Stimulated activated CD4-positive, alpha-beta T cell treated with anti-CD3 and anti-CD28 coated beads, TNF-alpha, amount 100 ng/mL, for 24 hours (primary cell): ENCODE measurements at regions not wholly inside any gene's neighbourhood (a gene's known extent, or its start where the extent isn't known, plus 50 kb on each side); places are given as distances from the start of the nearest gene placed in this dataset.
"Not testable (repeated sequence)": the region's sequence is repeated elsewhere in the genome, so short reads cannot be mapped to it uniquely, and the experiment has no call there.

Experiments used
- DNase-seq, 3 experiments: peaks; one replicate each; pipeline ENCODE4 v3.0.0-alpha.2; 2020; ENCODE audit warnings: low read depth in 3 of 3

- not testable (repeated sequence) for DNase-seq
These were observed 135.6 kb downstream of the TRIM43 start for GRCh38 chr2:95727420-95727819.

DNA sequence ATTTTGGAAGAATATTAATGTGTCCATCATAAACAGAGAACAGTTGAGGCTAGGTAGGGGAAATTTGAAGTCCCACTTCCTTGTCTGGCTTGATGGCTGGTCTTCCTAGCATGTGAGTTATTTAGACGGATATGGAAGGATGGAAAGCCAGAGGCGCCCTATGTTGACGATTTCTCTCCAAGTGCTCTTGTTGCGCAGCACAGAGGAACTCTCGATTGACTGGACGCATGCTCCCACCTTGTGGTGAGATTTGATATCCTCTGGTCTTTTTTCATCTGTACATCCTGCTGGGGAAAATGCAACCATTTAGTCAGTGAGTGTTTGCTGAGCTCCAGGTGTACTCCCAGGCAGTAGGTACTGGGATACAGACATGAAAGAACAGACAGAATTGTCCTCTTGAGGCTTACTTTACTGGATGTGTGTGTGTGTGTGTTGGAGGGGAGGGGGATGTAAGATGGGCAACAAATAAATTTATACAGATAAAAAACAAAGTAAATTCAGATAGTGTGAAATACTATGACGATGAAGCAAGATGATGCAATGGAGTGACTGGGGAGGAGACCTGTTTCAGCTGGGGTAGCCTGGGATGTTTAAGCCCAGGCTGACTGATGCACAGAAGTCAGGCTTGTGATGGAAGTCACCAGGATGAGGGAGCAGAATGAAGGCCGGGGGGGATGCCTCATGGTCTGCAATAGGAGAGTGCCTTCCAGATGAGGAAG is 137.2 kb downstream of the TRIM43 start:
- peak in 1 of 3 experiments; percentile 16 for DNase-seq

- no peak for DNase-seq
These were observed 137.8 kb downstream of the TRIM43 start for GRCh38 chr2:95729597-95729955.

DNA sequence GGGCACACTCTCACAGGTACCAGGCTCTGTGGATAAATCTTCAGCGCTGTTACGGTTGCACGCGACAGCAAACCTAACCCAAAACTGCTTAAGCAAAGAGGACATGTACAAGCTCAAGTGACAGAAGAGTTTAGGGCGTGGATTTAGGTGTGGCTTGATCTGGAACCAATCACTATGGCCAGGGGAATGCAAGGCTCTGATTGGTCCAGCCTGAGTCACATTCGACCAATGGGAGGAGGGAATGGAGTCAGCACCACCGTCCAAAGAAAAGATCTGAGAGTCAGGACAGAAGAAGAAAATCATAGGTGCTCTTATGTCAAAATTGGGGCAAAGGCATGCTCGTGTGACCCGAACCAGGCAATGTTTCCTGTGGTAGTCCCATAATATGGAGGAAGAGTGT is 139.0 kb downstream of the TRIM43 start:
- DNase-seq: no peak

DNA sequence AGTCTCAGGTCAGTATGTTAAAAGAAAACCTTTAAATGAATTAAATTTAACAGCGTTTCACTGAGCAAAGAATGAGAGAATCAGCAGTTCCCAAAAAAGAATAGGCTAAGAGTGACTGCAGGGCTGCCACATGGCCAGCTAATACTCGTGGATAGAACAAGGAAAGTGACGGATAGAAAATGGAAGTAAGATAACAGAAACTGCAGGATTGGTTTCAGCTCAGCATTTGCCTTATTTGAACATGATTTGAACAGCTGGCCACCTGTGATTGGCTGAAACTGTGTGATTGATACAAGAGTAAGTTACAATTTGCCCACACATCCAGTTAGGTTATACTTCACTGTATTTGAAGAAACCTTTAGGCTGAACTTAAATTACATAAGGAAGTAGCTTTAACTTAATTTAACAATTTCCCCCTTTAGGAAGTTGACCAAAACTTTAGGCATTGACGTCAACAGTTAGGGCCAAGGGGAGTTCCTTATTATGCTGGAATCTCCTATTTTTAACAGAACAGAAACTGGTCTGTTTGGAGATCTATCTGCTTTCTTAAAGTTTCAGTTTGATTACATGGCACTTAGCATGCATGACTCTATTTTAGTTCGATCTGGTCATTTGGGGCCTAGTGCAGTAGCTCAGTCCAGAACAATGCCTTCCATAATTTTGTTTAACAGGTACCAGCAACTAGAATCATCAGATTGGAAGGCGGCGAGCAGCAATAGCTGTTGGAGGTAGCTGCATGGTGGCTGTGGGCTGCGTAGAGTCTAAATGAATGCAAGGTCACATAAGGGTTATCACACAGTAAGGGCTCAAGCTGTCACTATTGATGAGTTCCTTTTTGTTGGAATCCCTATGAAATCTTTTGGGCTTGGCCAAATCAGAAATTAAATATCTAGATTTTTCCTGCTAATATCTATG is 143.4 kb downstream of the TRIM43 start:
- no peak for DNase-seq

DNA sequence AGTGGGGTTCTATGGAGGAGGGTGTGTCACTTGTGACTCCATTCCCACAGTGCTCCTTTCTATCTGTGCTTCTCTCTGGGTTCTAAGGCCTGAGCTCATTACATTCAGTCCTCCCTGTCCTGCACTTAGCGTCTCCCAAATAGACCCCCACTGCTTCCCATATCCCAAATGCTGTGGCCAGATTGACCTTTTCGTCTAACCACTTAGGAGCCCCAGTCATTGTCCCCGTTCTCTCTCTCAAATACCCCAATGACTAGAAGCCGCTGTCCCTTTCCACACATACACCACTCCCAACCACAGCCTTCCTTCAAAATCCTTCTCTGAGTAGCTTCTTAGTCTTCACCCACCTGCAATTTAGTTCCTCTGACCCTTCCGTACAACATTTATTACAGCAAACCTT is 146.5 kb downstream of the TRIM43 start:
- no peak for DNase-seq

DNA sequence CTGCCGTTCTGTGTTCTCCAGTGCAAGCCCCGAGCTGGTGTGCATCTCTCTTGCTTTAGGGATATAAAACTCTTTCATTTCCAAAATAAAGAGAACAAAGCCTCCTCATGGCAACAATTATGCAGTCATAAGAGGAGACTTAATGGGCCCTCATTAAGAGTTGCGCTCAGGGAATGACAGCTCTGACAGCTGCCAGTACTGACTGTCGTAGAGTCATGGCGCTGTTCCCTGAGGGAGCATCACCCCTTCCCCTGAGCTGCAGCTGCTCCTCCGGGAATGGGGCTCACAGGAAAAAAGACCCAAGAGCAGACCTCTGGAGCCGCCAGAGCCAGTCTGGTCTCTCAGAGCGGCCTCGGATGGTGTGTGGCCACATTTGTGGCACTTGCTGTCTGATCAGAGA is 160.3 kb downstream of the TRIM43 start:
- DNase-seq: not testable (repeated sequence)

DNA sequence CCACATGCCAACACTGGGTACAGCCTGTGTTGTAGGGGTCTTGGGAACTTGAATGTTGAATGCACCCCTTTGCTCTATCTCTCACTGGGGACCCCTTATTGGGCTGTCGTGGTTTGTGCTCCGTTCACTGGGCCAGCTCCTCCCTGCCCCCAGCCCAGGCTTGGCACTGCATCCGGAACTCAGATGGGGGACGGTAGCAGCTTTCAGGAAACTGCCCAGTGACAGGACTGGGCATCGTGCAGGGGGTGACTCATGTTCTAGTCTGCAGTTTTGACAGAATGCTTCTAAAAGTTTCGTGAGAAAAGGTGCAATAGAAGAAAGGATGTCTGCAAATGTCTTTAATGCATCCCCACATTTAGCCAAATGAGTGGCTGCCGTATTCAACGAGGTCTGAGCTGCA is 162.0 kb downstream of the TRIM43 start:
- DNase-seq: not testable (repeated sequence)

- DNase-seq: not testable (repeated sequence)
These were observed 162.4 kb downstream of the TRIM43 start for GRCh38 chr2:95754213-95754612.

DNA sequence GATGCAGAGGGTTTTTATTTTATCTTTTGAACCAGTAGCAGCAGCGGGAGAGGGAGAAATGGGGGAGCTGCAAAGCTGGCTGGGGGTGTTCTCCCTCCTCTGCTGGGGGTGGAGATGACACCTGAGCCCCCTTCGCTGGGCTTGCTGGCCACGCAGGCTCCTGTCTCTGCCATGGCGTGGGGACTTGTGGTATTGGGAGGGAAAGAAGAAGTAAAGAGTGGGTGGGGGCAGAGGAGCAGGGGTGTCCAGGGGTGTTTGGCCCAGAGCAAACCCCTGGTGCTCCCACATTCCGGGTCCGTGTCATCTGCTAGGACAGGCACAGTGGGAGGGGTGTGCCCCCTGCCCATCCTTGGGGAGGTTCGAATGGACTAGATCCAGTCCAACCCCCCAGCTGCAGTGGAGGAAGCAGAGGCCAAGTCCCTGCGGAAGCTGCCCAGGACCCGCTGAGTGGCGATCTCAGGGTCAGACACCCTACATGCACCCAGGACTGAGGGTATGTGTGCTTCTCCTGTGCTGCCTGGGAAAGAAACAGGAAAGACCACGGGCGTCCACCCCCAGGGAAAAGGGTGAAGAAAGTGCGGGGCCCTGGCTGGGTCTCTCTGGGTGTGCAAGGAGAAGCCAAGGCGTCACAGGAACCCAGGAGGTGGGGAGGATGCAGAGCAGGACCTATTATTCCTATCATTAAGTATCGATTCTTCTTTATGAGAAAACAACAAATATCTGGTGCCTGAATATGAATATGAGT is 163.2 kb downstream of the TRIM43 start:
- not testable (repeated sequence) for DNase-seq

GRCh38 chr2:95755956-95756669 is 164.3 kb downstream of the TRIM43 start:
- not testable (repeated sequence) for DNase-seq

DNA sequence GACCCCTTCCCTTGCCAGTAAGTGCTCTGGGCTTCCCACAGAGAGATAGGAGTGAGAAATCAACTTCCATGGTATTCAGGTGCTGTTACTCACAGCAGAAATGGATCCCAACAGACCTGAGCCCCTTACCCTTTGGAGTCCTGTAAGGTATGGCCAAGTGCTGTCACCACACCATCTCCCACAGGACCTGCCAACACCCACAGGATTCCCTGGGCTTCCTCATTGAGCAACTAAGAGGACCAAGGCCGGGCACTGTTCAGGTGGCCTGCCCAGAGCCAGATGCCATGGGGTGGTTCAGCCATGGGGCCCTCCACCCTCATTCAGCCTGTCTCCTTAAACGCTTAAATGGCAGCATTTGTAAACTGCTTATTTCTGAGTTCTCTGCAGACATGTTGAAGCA is 166.2 kb downstream of the TRIM43 start:
- no peak for DNase-seq

DNA sequence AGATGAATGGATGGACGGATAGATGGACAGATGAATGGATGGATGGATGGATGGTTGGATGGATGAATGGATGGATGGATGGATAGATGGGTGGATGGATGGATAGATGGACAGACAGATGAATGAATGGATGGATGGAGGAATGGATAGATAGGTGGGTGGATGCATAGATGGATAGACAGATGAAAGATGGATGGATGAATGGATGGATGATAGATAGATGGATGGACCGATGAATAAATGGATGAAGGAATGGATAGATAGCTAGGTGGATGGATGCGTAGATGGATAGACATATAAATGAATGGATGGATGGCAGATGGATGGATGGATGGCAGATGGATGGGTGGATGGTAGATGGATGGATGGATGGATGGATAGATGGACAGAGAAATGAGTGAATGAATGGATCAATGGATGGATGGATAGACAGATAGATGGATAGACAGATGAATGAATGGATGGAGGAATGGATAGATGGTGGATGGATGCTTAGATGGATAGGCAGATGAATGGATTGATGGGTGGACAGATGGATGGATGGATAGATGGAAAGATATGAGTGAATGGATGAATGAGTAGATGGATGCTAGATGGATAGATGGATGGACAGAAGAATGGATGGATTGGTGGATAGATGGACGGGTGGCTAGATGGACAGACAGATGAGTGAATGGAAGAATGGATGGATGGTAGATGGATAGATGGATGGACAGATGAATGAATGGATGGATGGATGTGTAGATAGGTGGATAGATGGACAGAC is 167.9 kb downstream of the TRIM43 start:
- no peak for DNase-seq

GRCh38 chr2:95760806-95761525 is 169.2 kb downstream of the TRIM43 start:
- no peak for DNase-seq

GRCh38 chr2:95761556-95761955 is 169.8 kb downstream of the TRIM43 start:
- DNase-seq: no peak

GRCh38 chr2:95762023-95763021 is 170.5 kb downstream of the TRIM43 start:
- DNase-seq: not testable (repeated sequence)

- DNase-seq: not testable (repeated sequence)
These were observed 171.3 kb downstream of the TRIM43 start for GRCh38 chr2:95763074-95763473.

- not testable (repeated sequence) for DNase-seq
These were observed 173.2 kb downstream of the TRIM43 start for GRCh38 chr2:95764966-95765365.
